GM21786 (cell line): ENCODE measurements at regions not wholly inside any gene's neighbourhood (a gene's known extent, or its start where the extent isn't known, plus 50 kb on each side); places are given as distances from the start of the nearest gene placed in this dataset.

Source experiments
- ATAC-seq: cut with Tn5 transposase; IDR thresholded peaks from one replicate; pipeline ENCODE4 v1.9.1; 2021; ENCODE audit not compliant: unreplicated experiment

DNA sequence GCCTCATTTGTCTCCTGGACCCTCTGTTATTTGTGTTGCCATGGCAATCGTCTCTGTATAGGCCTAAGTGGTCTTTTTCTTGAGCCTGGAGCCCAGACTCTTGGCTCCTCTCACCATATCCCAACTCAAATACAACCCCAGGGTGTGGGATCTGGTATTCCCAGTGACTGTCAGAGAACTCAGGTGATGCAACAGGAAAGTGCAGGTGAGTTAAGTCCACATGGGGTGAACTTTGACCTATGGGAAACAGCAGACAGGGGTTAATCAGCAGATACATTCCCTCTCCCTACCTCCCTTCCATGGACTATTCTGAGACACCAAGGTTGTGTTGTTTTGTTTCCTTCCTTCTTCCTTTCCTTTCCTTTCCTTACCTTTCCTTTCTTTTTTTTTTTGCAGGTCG is 130.9 kb upstream of the RPS6KA3 start:
- ATAC-seq, result no peak

DNA sequence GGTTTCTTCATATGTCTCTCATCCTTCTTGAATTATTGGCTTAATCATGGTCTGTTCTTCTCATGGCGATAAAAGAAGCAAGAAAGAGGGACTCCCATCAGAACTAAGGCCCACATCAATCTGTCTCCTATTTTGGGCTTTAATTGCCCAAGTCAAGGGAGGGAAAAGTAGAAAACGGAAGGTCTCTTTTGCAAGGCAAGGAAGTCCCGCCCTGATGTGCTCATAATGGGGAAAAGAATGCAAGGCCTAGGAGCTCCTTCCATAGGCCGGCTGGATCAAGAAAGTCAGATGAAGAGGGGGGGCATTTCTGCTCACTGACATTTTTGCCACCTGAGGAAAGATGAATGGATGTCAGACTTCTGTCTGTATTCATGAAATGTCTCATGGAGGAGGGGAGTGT is 127.7 kb upstream of the RPS6KA3 start:
- ATAC-seq, result no peak

GRCh38 chrX:20393944-20394343 is 127.2 kb upstream of the RPS6KA3 start:
- no peak for ATAC-seq

DNA sequence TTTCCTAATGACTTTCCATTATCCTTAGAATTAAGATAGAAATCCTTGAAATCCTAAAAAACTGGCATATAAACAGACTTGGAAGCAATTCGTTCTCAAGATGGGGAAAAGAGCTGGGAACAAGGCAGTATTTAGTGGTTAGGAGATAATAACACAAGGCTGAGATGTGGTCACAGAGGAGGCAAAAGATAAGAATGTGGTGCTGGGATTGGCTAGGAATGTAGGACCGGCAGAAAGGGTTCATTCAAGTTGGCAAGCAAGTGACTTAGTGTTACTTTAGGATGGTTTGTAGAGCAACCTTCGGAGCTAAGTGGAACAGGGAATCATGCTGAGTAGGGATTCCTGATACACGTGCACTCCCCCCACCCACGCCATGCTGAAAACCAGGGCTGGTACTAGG is 121.9 kb upstream of the RPS6KA3 start:
- no peak for ATAC-seq

DNA sequence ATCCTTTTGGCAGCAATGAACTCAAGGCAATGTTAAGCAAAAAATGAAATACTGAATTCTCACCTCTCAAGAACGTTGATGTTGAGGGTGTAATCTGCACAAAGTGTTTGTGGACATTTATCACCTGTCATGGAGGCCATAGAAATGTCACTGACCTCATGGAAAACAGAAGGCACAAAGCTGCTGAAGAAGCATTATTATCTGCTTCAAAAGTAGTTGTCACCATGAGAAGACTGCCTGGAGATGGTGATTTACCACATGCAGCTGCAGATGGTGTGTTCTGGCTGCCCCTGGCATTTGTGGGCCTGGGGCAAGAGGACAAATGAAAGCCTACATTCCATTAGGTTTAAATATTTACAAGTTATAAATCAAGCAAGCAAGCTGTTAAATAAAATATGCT is 116.8 kb upstream of the RPS6KA3 start:
- no peak for ATAC-seq

DNA sequence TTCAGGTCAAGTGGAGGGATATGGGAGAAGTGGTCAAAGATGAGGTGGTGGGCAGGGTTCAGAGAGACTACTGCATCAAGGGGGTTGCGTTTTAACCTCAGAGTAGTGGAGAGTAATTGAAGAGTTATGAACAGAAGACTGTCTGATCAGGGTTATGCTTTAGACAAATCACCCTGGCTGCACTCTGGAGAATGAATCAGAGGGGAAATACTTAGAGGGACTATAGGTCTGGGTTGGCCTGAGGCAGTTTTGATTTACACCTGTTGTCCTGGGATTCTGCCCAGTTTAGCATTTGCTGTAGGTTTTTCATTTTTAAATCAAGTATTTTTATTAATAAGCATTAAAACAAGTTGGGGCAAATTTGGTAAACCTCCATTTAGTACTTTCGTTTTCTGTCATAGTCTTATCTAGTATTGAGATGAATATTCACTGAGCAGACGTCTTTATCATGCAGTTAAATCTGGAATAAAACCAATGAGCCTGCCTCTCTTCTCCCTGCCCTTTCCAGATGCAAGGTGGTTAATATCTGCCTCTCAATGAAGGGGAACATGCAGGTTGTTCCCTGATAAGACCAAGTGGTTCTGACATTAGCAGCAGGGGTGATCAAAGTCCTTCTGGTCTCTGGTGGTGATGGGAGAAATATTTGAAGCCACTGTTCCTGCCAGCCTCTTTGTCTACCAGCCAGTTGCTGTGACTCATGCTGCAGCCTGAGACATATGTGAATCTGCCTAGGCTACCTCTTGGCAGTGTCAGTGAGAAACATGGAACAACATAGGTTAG is 116.0 kb upstream of the RPS6KA3 start:
- peak; percentile 42 for ATAC-seq

GRCh38 chrX:20382082-20382481 is 115.4 kb upstream of the RPS6KA3 start:
- no peak for ATAC-seq

DNA sequence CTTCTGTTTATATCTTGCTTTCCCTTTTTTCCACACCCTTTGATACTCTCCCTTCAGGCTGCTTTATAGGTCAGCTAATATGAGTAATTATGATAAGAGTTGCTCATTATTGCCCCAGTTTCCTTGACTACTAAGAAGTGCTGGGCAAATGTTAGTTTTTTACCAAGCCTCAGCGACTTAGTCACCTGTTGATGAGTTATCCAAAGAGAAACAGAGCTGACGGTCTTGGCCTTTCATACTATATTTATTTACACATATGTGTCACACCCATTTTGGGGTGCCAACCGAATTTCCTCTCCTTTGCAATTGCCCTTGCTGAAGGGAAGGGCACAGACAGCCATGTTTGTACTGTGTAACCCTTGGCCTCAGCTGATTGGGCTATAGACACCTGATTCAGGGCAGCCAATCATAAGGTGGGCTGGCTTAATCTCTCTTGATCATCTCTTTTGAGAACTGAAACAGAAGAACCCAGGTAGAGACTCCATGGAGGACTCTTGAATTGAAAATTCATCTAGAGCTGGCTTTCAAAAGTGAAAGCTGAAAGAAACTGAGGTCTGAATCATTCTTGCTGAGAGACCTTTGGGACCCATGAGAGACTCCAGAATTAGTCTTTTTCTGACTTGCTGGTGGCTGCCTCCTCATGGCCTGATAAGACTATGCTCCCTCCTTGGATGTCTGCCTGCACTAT is 111.7 kb upstream of the RPS6KA3 start:
- ATAC-seq, result peak; percentile 55

- ATAC-seq, result no peak
These were observed 108.3 kb upstream of the RPS6KA3 start for GRCh38 chrX:20374900-20375438.

GRCh38 chrX:20374450-20374849 is 107.7 kb upstream of the RPS6KA3 start:
- ATAC-seq, result no peak

DNA sequence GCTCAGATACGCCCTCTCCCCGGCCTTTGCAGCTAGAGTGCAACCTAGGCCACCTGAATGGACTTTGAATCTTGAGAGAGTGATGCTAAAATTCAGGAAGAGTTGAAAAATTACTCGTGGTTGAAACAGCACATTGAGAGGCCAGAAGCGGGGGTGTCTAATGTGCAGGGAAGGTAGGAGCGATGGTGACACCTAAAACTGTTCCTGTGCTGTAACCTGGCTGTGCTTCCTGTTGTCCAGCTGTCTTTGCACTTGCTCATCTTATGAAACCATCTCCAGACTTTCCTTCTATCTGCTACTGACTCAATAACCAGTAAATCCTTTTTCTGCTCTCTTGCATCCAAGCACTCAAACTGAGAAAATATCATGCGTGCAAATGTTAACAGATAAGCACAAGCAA is 106.4 kb upstream of the RPS6KA3 start:
- ATAC-seq, result no peak

DNA sequence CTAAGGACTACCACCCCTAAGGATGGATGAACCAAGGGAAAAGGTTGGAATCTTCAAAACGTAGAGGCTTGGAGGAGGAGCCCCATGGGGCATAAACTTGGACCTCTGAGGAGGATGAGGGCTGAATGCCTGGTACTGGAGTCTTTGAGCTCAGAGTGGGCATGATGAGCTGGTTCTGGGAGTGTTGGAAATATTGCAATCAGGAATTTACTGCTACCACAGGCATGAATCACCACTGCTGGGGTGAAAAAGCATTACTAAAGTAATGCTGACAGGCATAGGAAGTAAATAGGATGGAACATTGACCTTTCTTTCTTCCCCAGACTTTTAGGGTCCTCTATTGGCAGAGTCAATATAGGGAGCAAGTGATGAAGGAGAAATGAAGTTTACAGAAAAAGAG is 105.8 kb upstream of the RPS6KA3 start:
- no peak for ATAC-seq

DNA sequence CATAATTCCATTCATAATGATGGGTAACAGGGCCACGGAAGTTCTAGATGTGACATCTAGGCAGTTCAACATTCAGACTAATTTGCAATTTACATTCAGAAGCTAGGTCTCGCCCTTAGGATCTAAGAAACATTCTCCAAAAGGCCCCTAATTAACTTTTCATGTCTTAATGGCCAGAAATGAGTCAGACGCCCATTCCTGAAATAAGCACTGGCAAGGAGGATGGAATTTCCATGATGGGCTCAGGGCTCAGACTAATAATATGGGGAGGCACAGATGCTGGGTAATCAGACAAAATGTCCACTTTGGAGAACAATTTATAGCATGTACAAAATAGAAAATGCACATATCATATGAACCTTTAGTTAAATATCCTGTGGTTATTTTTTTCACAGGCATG is 102.8 kb upstream of the RPS6KA3 start:
- no peak for ATAC-seq

DNA sequence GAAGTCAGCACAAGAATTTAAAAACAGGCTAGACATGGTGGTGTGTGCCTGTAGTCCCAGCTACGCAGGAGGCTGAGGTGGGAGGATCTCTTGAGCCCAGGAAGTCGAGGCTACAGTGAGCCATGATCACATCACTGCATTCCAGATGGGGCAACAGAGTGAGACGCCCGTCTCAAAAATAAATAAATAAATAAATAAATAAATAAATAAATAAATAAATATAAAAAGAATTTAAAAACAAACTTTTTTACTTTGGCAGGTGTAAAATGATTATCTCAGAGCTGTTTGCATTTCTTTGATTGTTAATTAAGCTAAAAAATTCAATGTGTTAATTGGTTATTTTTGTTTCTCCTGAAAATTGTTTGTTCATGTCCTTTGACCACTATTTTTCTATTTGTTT is 97.5 kb upstream of the RPS6KA3 start:
- no peak for ATAC-seq

- no peak for ATAC-seq
These were observed 96.6 kb upstream of the RPS6KA3 start for GRCh38 chrX:20363275-20363674.

- ATAC-seq, result no peak
These were observed 95.9 kb upstream of the RPS6KA3 start for GRCh38 chrX:20362268-20363267.

- no peak for ATAC-seq
These were observed 95.2 kb upstream of the RPS6KA3 start for GRCh38 chrX:20361890-20362262.

- ATAC-seq, result no peak
These were observed 94.6 kb upstream of the RPS6KA3 start for GRCh38 chrX:20361081-20361889.

DNA sequence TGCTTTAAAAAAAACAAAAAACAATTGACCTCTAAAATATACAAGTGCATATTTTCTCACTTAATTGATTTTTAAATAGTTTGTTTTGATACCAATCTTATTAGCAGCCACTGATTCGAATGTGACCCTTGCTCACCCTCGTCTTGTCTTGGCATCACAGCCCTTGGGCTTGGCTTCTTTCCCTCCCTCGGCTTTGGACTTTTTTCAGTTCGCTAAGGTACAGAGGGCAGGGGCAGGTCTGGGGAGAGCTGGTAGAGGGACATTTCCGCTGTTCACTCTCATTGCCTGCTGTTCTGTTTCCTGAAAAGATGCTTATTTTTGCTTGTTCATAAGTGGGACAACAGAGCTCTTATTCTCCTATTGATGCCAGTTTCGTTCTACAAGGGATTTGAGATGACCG is 88.5 kb upstream of the RPS6KA3 start:
- ATAC-seq, result no peak

DNA sequence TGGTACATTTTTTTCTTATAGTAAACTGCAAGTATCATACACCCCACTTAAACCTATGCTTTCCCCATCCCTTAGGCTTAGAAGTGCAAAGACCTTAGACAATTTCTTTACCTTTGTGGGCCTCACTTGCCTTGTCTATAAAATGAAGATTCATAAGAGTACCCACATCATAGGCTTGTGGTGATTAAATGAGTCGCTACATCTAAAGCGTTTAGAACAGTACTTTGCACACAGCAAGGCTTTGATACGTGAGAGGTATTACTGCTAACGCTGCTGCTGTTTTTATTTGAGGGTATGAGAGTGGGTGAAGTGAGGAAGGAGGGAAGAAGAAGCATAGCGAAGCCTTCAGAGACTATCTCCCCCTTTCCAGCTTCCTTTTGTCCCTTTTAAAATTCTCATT is 87.8 kb upstream of the RPS6KA3 start:
- no peak for ATAC-seq
